Trophoblast cell (in vitro differentiated cells and primary cell): ENCODE measurements at regions not wholly inside any gene's neighbourhood (a gene's known extent, or its start where the extent isn't known, plus 50 kb on each side); places are given as distances from the start of the nearest gene placed in this dataset.

Experiments used
- DNase-seq, 2 donors: peaks; one replicate each; pipeline ENCODE4 v3.0.0-alpha.2; 2016
- H2AFZ ChIP-seq: 2 replicates; pipeline ENCODE4 v1.6.1; 2013; ENCODE audit warnings: low read length, moderate library complexity, mild to moderate bottlenecking; ENCODE audit not compliant: insufficient read depth, poor library complexity
- H2AK5ac ChIP-seq: 2 replicates; pipeline ENCODE4 v1.6.1; 2013; ENCODE audit warnings: mild to moderate bottlenecking, low read length
- H2BK120ac ChIP-seq: 2 replicates; pipeline ENCODE4 v1.6.1; 2013; ENCODE audit warnings: low read length, mild to moderate bottlenecking, moderate library complexity; ENCODE audit not compliant: insufficient read depth, poor library complexity
- H2BK12ac ChIP-seq: 2 replicates; pipeline ENCODE4 v1.6.1; 2013; ENCODE audit warnings: mild to moderate bottlenecking, low read length, moderate library complexity
- H2BK5ac ChIP-seq: 2 replicates; pipeline ENCODE4 v1.6.1; 2013; ENCODE audit warnings: low read length, low read depth, moderate library complexity, mild to moderate bottlenecking; ENCODE audit not compliant: poor library complexity
- H3K14ac ChIP-seq: 2 replicates; pipeline ENCODE4 v1.6.1; 2013; ENCODE audit warnings: mild to moderate bottlenecking, low read length
- H3K18ac ChIP-seq: 2 replicates; pipeline ENCODE4 v1.6.1; 2013; ENCODE audit warnings: mild to moderate bottlenecking, low read length
- H3K23ac ChIP-seq: 2 replicates; pipeline ENCODE4 v1.6.1; 2013; ENCODE audit warnings: low read length
- H3K27ac ChIP-seq: 2 replicates; pipeline ENCODE4 v1.5.1; 2013; ENCODE audit warnings: low read depth, mild to moderate bottlenecking, inconsistent platforms, low read length, moderate library complexity
- H3K27me3 ChIP-seq: 2 replicates; pipeline ENCODE4 v1.6.1; 2013; ENCODE audit warnings: inconsistent platforms, mild to moderate bottlenecking, low read length, moderate library complexity; ENCODE audit not compliant: insufficient read depth
- H3K36me3 ChIP-seq, 2 experiments: 1 replicate in 1 of 2; 2 replicates in 1 of 2; pipeline ENCODE4 v1.6.1; 2013; ENCODE audit warnings: low read length in 2 of 2, mild to moderate bottlenecking in 2 of 2, moderate library complexity in 1 of 2; ENCODE audit not compliant: insufficient read depth in 2 of 2, control insufficient read depth in 1 of 2
- H3K4ac ChIP-seq: 2 replicates; pipeline ENCODE4 v1.6.1; 2013; ENCODE audit warnings: low read depth, mild to moderate bottlenecking, low read length, moderate library complexity
- H3K4me1 ChIP-seq, 2 experiments: 1 replicate in 1 of 2; 2 replicates in 1 of 2; pipeline ENCODE4 v1.6.1; 2013; ENCODE audit warnings: low read length in 2 of 2, mild to moderate bottlenecking in 2 of 2, moderate library complexity in 1 of 2; ENCODE audit not compliant: insufficient read depth in 2 of 2, control insufficient read depth in 1 of 2
- H3K4me2 ChIP-seq: 2 replicates; pipeline ENCODE4 v1.6.1; 2013; ENCODE audit warnings: inconsistent platforms, mild to moderate bottlenecking, low read length, moderate library complexity
- H3K4me3 ChIP-seq: 2 replicates; pipeline ENCODE4 v1.5.1; 2013; ENCODE audit warnings: mild to moderate bottlenecking, low read depth, low read length, inconsistent platforms
- H3K79me1 ChIP-seq: one replicate; pipeline ENCODE4 v1.6.1; 2013; ENCODE audit warnings: low read length
- H3K79me2 ChIP-seq: 2 replicates; pipeline ENCODE4 v1.6.1; 2013; ENCODE audit warnings: low read length, mild to moderate bottlenecking; ENCODE audit not compliant: control insufficient read depth, insufficient read depth, poor library complexity
- H3K9ac ChIP-seq: 2 replicates; pipeline ENCODE4 v1.6.1; 2013; ENCODE audit warnings: mild to moderate bottlenecking, low read length
- H3K9me3 ChIP-seq: 2 replicates; pipeline ENCODE4 v1.6.1; 2013; ENCODE audit warnings: low read depth, mild to moderate bottlenecking, control low read depth, inconsistent platforms, low read length; ENCODE audit not compliant: insufficient read depth
- H4K12ac ChIP-seq: 2 replicates; pipeline ENCODE4 v1.6.1; 2013; ENCODE audit warnings: low read depth, mild to moderate bottlenecking, low read length, moderate library complexity
- H4K8ac ChIP-seq: 2 replicates; pipeline ENCODE4 v1.6.1; 2013; ENCODE audit warnings: low read depth, mild to moderate bottlenecking, low read length, moderate library complexity
- H4K91ac ChIP-seq: one replicate; pipeline ENCODE4 v1.6.1; 2013; ENCODE audit warnings: low read depth, mild to moderate bottlenecking, low read length, moderate library complexity
- whole genome bisulfite sequencing: extraction: QIAGEN DNeasy Blood & Tissue Kit; methylation state at CpG from one replicate; pipeline ENCODE4 v1.1.7; 2013; ENCODE audit warnings: missing lambda C conversion rate; ENCODE audit not compliant: insufficient read length, insufficient coverage; ENCODE audit errors: extremely low coverage; 5-methylcytosine and 5-hydroxymethylcytosine counted together

GRCh38 chr21:35298757-35299156, 249.7 kb upstream of the RUNX1 start:
- no CpG with 5 or more reads among the region's 3 CpGs for WGBS
- no peak overlapping the region for H2AK5ac ChIP-seq

GRCh38 chr21:35297665-35298064, 248.6 kb upstream of the RUNX1 start:
- Histone ChIP-seq H2BK12ac (no peak overlapping the region), H3K23ac (no peak overlapping the region), H3K27ac (no peak overlapping the region), H3K36me3 (no peaks in the 10 kb centered on the region), H3K4ac (no peak overlapping the region), H2BK120ac (no peak overlapping the region), H2AFZ (no peak overlapping the region), H3K14ac (no peak overlapping the region), H4K12ac (no peak overlapping the region), H3K79me2 (no peaks in the 10 kb centered on the region), H4K8ac (no peak overlapping the region), H3K4me3 (no peak overlapping the region), H3K79me1 (peaks cover 3% of the 10 kb centered on the region), H3K9ac (no peak overlapping the region), H3K18ac (no peak overlapping the region), H3K4me1 (peaks cover 8 to 11% of the 10 kb centered on the region in 2 experiments), H3K4me2 (no peak overlapping the region), H4K91ac (no peak overlapping the region), H2AK5ac (no peak overlapping the region), H2BK5ac (no peak overlapping the region), H3K9me3 (no peaks in the 10 kb centered on the region), H3K27me3 (no peaks in the 10 kb centered on the region)
- no peak for DNase-seq
- 100% methylated on average over 1 of the region's 4 CpGs for WGBS

More at GRCh38 chr21:35298757-35299156, 249.7 kb upstream of the RUNX1 start:
- H3K14ac ChIP-seq = no peak overlapping the region
- H3K23ac ChIP-seq = no peak overlapping the region
- H3K4me3 ChIP-seq = no peak overlapping the region
- H2BK120ac ChIP-seq = no peak overlapping the region
- H3K4ac ChIP-seq = no peak overlapping the region
- H3K4me1 ChIP-seq = peaks cover 8 to 11% of the 10 kb centered on the region in 2 experiments
- no peak overlapping the region for H3K9ac ChIP-seq
- no peaks in the 10 kb centered on the region for H3K9me3 ChIP-seq
- H3K79me2 ChIP-seq = no peaks in the 10 kb centered on the region
- H3K4me2 ChIP-seq = no peak overlapping the region
- no peak overlapping the region for H4K12ac ChIP-seq
- no peak for DNase-seq
- no peaks in the 10 kb centered on the region for H3K27me3 ChIP-seq
- no peak overlapping the region for H3K27ac ChIP-seq
- H2BK5ac ChIP-seq = no peak overlapping the region
- H2BK12ac ChIP-seq = no peak overlapping the region
- no peak overlapping the region for H4K8ac ChIP-seq
- peaks cover 3% of the 10 kb centered on the region for H3K79me1 ChIP-seq
- no peak overlapping the region for H4K91ac ChIP-seq
- no peak overlapping the region for H3K18ac ChIP-seq
- H2AFZ ChIP-seq = no peak overlapping the region
- no peaks in the 10 kb centered on the region for H3K36me3 ChIP-seq

- Histone ChIP-seq H3K23ac (no peak overlapping the region), H3K9me3 (no peaks in the 10 kb centered on the region), H4K12ac (no peak overlapping the region), H4K91ac (no peak overlapping the region), H4K8ac (peak overlapping the region; percentile 45), H3K27ac (peak overlapping the region; percentile 38), H3K4me3 (no peak overlapping the region), H3K36me3 (no peaks in the 10 kb centered on the region), H3K4me1 (peaks cover 12% of the 10 kb centered on the region in 2 experiments), H2BK5ac (no peak overlapping the region), H3K4ac (no peak overlapping the region), H3K79me1 (peaks cover 3% of the 10 kb centered on the region), H2BK120ac (peak overlapping the region; percentile 35), H3K18ac (no peak overlapping the region), H3K14ac (no peak overlapping the region), H3K9ac (no peak overlapping the region), H3K27me3 (no peaks in the 10 kb centered on the region), H3K4me2 (peak overlapping the region; percentile 18), H3K79me2 (no peaks in the 10 kb centered on the region), H2AK5ac (no peak overlapping the region), H2BK12ac (no peak overlapping the region), H2AFZ (no peak overlapping the region)
- DNase-seq = peak; percentile 30 to 85
- WGBS = no CpG with 5 or more reads among the region's 16 CpGs
These were observed 245.3 kb upstream of the RUNX1 start for GRCh38 chr21:35294231-35294898.

DNA sequence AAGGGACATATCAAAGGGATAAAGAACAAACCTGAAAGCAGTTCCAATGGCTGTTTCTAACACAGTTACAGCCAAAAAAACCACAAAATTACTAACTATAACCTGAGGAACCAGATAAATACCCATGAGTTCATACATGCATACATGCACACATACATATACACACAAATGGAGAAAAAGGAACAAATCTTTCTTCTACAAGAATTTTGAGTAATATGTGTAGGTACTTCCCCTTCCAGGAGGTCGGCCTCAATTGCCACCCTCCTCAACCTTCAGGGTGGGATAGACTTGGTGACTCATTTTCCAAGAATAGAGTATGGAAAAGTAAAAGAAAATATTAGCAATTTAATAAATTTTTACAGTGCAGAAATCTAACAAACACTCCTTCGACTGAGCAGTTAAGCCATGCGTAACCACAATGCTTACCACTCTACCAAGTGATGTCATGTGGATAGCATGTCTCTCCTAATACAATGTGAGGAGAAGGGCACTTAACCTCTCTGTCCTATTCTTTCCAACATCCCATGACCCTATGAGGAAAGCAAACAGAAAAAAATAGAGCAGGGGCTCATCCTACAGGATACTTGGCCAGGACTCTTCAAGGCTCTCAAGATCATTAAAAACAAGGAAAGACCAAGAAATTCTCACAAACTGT, 243.0 kb upstream of the RUNX1 start:
- no peak overlapping the region for H4K12ac ChIP-seq
- H2AFZ ChIP-seq = no peak overlapping the region
- H3K9me3 ChIP-seq = peaks cover 3% of the 10 kb centered on the region
- H3K4me2 ChIP-seq = no peak overlapping the region
- no peak overlapping the region for H4K91ac ChIP-seq
- H3K27ac ChIP-seq = no peak overlapping the region
- H3K36me3 ChIP-seq = no peaks in the 10 kb centered on the region
- H4K8ac ChIP-seq = no peak overlapping the region
- H2BK120ac ChIP-seq = no peak overlapping the region
- peak in 1 of 2 donors; percentile 30 for DNase-seq
- peaks cover 3% of the 10 kb centered on the region for H3K79me1 ChIP-seq
- WGBS = no CpG with 5 or more reads among the region's 3 CpGs
- peaks cover 12% of the 10 kb centered on the region in 2 experiments for H3K4me1 ChIP-seq
- no peak overlapping the region for H3K14ac ChIP-seq
- no peak overlapping the region for H2BK5ac ChIP-seq
- no peak overlapping the region for H3K23ac ChIP-seq
- H3K9ac ChIP-seq = no peak overlapping the region
- H3K4ac ChIP-seq = no peak overlapping the region
- H3K18ac ChIP-seq = no peak overlapping the region
- no peak overlapping the region for H2BK12ac ChIP-seq
- no peaks in the 10 kb centered on the region for H3K79me2 ChIP-seq
- H2AK5ac ChIP-seq = no peak overlapping the region
- H3K4me3 ChIP-seq = no peak overlapping the region
- no peaks in the 10 kb centered on the region for H3K27me3 ChIP-seq
